GM23338 (cell line): ENCODE measurements at regions not wholly inside any gene's neighbourhood (a gene's known extent, or its start where the extent isn't known, plus 50 kb on each side); places are given as distances from the start of the nearest gene placed in this dataset.

ENCODE experiments used
- ATAC-seq: fragments of 200-7000 bp; cut with Tn5 transposase; 3 replicates; pipeline ENCODE4 v1.9.1; 2020
- DNase-seq: peaks from one replicate; pipeline ENCODE4 v3.0.0-alpha.2; 2015; ENCODE audit warnings: low spot score
- H2AFZ ChIP-seq: fragments of 200-600 bp; sonication (generic); 2 replicates; pipeline ENCODE4 v1.8.0; 2016; ENCODE audit warnings: antibody characterized with exemption, mild to moderate bottlenecking, moderate library complexity
- H3F3A ChIP-seq: fragments of 200-600 bp; sonication (generic); replicated peaks from 2 replicates; pipeline ENCODE4 v1.8.0; 2017; ENCODE audit warnings: antibody characterized with exemption, mixed run types, low read depth
- H3K27ac ChIP-seq: fragments of 200-600 bp; sonication (generic); 2 replicates; pipeline ENCODE4 v1.6.1; 2016; ENCODE audit warnings: low read depth
- H3K27me3 ChIP-seq: fragments of 200-600 bp; sonication (generic); 2 replicates; pipeline ENCODE4 v1.8.0; 2016; ENCODE audit warnings: mild to moderate bottlenecking, mixed run types, moderate library complexity; ENCODE audit not compliant: insufficient read depth
- H3K36me3 ChIP-seq: fragments of 200-600 bp; sonication (generic); 2 replicates; pipeline ENCODE4 v1.8.0; 2016; ENCODE audit warnings: mild to moderate bottlenecking; ENCODE audit not compliant: insufficient read depth
- H3K4me1 ChIP-seq: fragments of 200-600 bp; sonication (generic); 2 replicates; pipeline ENCODE4 v1.8.0; 2016; ENCODE audit warnings: mild to moderate bottlenecking, moderate library complexity; ENCODE audit not compliant: insufficient read depth
- H3K4me2 ChIP-seq: fragments of 200-600 bp; sonication (generic); 2 replicates; pipeline ENCODE4 v1.7.1; 2017; ENCODE audit warnings: mixed run types
- H3K4me3 ChIP-seq: fragments of 200-600 bp; sonication (generic); 2 replicates; pipeline ENCODE4 v1.6.1; 2016; ENCODE audit warnings: mixed run types
- H3K79me2 ChIP-seq: fragments of 200-600 bp; sonication (generic); replicated peaks from 2 replicates; pipeline ENCODE4 v1.8.0; 2017; ENCODE audit warnings: mild to moderate bottlenecking; ENCODE audit not compliant: insufficient read depth
- H3K9me2 ChIP-seq: fragments of 200-600 bp; sonication (generic); 2 replicates; pipeline ENCODE4 v1.8.0; 2017; ENCODE audit not compliant: insufficient read depth
- H4K20me1 ChIP-seq: fragments of 200-600 bp; sonication (generic); replicated peaks from 2 replicates; pipeline ENCODE4 v1.8.0; 2017; ENCODE audit warnings: mild to moderate bottlenecking; ENCODE audit not compliant: insufficient read depth
- H3K27ac Mint-ChIP-seq: 2 replicates; pipeline ENCODE4 v1.8.0; 2020; ENCODE audit warnings: inconsistent platforms, mild to moderate bottlenecking, moderate library complexity, mixed read lengths
- H3K27me3 Mint-ChIP-seq: 3 replicates; pipeline ENCODE4 v1.8.0; 2022; ENCODE audit warnings: low read depth, mild to moderate bottlenecking, moderate library complexity, mixed read lengths, inconsistent platforms; ENCODE audit not compliant: insufficient read depth, poor library complexity
- H3K36me3 Mint-ChIP-seq: 3 replicates; pipeline ENCODE4 v1.8.0; 2021; ENCODE audit warnings: low read depth, mild to moderate bottlenecking, inconsistent platforms, moderate library complexity, mixed read lengths
- H3K4me1 Mint-ChIP-seq: 3 replicates; pipeline ENCODE4 v1.8.0; 2020; ENCODE audit warnings: mild to moderate bottlenecking, inconsistent platforms, mixed read lengths
- H3K4me3 Mint-ChIP-seq: 3 replicates; pipeline ENCODE4 v1.8.0; 2021; ENCODE audit warnings: moderate library complexity, mild to moderate bottlenecking, inconsistent platforms, mixed read lengths
- H3K9me3 Mint-ChIP-seq: 3 replicates; pipeline ENCODE4 v1.8.0; 2020; ENCODE audit warnings: moderate library complexity, mild to moderate bottlenecking, inconsistent platforms, mixed read lengths
- CREB1 ChIP-seq: fragments of 250-450 bp; sonication (Bioruptor Pico); IDR thresholded peaks from 2 replicates; pipeline ENCODE4 v1.5.0; 2020; ENCODE audit warnings: low read depth, mild to moderate bottlenecking, moderate library complexity
- CTCF ChIP-seq, 2 experiments: fragments of 200-600 bp in 1 of 2; sonication (generic) in 1 of 2; conservative IDR thresholded peaks; 2 replicates each; pipeline versions ENCODE4 v1.5.1 to v1.6.1; 2016 to 2017; ENCODE audit warnings: antibody characterized with exemption in 2 of 2, low read depth in 2 of 2, mild to moderate bottlenecking in 2 of 2, moderate library complexity in 1 of 2
- ETS1 ChIP-seq: IDR thresholded peaks from 2 replicates; pipeline ENCODE4 v1.6.1; 2016; ENCODE audit warnings: antibody characterized with exemption
- EZH2 ChIP-seq: fragments of 200-600 bp; sonication (generic); IDR thresholded peaks from one replicate; pipeline ENCODE4 v1.8.0; 2017; ENCODE audit warnings: antibody characterized with exemption, mild to moderate bottlenecking, low read depth; ENCODE audit not compliant: unreplicated experiment
- EZH2phosphoT487 ChIP-seq: fragments of 200-600 bp; sonication (generic); IDR thresholded peaks from one replicate; pipeline ENCODE4 v1.8.1; 2018; ENCODE audit warnings: antibody characterized with exemption; ENCODE audit not compliant: unreplicated experiment
- POLR2AphosphoS5 ChIP-seq: IDR thresholded peaks from 2 replicates; pipeline ENCODE4 v1.6.1; 2016; ENCODE audit warnings: antibody characterized with exemption, low read depth
- REST ChIP-seq: IDR thresholded peaks from one replicate; pipeline ENCODE4 v1.6.1; 2018; ENCODE audit warnings: antibody characterized with exemption; ENCODE audit not compliant: unreplicated experiment
- ZNF114 ChIP-seq: fragments of 250-450 bp; sonication (Bioruptor Pico); IDR thresholded peaks from 2 replicates; pipeline ENCODE4 v1.5.0; 2020; ENCODE audit warnings: mild to moderate bottlenecking, moderate library complexity

- no peak for TF ChIP-seq POLR2AphosphoS5
- no peak for TF ChIP-seq CTCF (conservative IDR thresholded peaks at IDR 0.05; ENCODE audit: low read depth in 2 of 2)
- TF ChIP-seq ZNF114 (CRISPR knock-in tag) = no peak
- no peak for TF ChIP-seq EZH2
- TF ChIP-seq ETS1 = no peak
- no peak for TF ChIP-seq CREB1 (CRISPR knock-in tag)
- TF ChIP-seq EZH2phosphoT487 = no peak
These were observed 473.7 kb upstream of the DEPDC1 start (continued) for GRCh38 chr1:68970571-68970970.

GRCh38 chr1:68973459-68974244, 476.8 kb upstream of the DEPDC1 start:
- Histone ChIP-seq H3K36me3 (no peaks in the 10 kb centered on the region), H2AFZ (no peak overlapping the region), H3K79me2 (no peaks in the 10 kb centered on the region), H3K27me3 (no peaks in the 10 kb centered on the region), H3K27ac (no peak overlapping the region), H4K20me1 (no peaks in the 10 kb centered on the region), H3F3A (no peaks in the 10 kb centered on the region), H3K4me1 (peaks cover 29% of the 10 kb centered on the region), H3K4me3 (no peak overlapping the region), H3K9me2 (no peaks in the 10 kb centered on the region), H3K4me2 (no peak overlapping the region)
- Mint-ChIP-seq H3K9me3 (no peaks in the 10 kb centered on the region), H3K4me3 (no peak overlapping the region), H3K27ac (no peak overlapping the region), H3K4me1 (peaks cover 45% of the 10 kb centered on the region), H3K27me3 (no peaks in the 10 kb centered on the region), H3K36me3 (no peaks in the 10 kb centered on the region)
- TF ChIP-seq REST (no peak), ETS1 (no peak), POLR2AphosphoS5 (no peak)
- ATAC-seq (no peak), DNase-seq (no peak)
